NB4 (cell line): ENCODE measurements at regions not wholly inside any gene's neighbourhood (a gene's known extent, or its start where the extent isn't known, plus 50 kb on each side); places are given as distances from the start of the nearest gene placed in this dataset.
"Not testable (repeated sequence)": the region's sequence is repeated elsewhere in the genome, so short reads cannot be mapped to it uniquely, and the experiment has no call there.

Experiments
- DNase-seq: peaks from one replicate; pipeline ENCODE4 v3.0.0; 2010; ENCODE audit warnings: low read depth
- H3K4me3 ChIP-seq: one replicate; pipeline ENCODE4 v1.5.1; 2011; ENCODE audit warnings: mild to moderate bottlenecking, low read depth, low read length, moderate library complexity
- MYC ChIP-seq: IDR thresholded peaks from 2 replicates; pipeline ENCODE4 v1.6.1; 2011; ENCODE audit warnings: low read depth, low read length
- POLR2A ChIP-seq: IDR thresholded peaks from 2 replicates; pipeline ENCODE4 v1.6.1; 2011; ENCODE audit warnings: mild to moderate bottlenecking; ENCODE audit not compliant: insufficient read length; ENCODE audit errors: extremely low read depth
- TF ChIP-seq, protein P1 (sequence below): IDR thresholded peaks from one replicate; pipeline ENCODE4 v1.5.1; 2012; ENCODE audit warnings: low read depth, low read length
- TF ChIP-seq, protein P2 (sequence below): IDR thresholded peaks from 2 replicates; pipeline ENCODE4 v1.6.1; 2011; ENCODE audit warnings: low read depth, low read length

DNA sequence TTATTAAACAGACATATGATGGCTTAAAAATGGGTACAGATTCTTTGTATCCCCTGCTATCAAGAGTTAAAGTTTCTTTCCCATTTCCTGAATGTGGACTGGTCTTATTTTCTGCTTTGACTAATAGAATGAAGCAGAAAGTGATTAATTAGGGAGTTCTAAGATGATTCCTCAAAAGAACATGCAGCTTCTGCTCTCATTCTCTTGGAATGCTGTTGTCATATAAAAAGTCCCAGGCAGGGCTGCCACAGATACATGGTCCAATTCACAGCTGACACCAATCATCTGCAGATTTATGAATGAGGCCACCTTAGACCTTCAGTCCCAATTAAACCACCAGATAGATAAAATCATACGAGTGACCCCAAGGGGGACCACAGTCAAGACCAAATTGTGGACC lies 844.5 kb upstream of the RAG2 start:
- TF ChIP-seq, protein P1, sequence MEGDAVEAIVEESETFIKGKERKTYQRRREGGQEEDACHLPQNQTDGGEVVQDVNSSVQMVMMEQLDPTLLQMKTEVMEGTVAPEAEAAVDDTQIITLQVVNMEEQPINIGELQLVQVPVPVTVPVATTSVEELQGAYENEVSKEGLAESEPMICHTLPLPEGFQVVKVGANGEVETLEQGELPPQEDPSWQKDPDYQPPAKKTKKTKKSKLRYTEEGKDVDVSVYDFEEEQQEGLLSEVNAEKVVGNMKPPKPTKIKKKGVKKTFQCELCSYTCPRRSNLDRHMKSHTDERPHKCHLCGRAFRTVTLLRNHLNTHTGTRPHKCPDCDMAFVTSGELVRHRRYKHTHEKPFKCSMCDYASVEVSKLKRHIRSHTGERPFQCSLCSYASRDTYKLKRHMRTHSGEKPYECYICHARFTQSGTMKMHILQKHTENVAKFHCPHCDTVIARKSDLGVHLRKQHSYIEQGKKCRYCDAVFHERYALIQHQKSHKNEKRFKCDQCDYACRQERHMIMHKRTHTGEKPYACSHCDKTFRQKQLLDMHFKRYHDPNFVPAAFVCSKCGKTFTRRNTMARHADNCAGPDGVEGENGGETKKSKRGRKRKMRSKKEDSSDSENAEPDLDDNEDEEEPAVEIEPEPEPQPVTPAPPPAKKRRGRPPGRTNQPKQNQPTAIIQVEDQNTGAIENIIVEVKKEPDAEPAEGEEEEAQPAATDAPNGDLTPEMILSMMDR = no peak
- no peak for TF ChIP-seq POLR2A
- TF ChIP-seq MYC = no peak
- TF ChIP-seq, protein P2, sequence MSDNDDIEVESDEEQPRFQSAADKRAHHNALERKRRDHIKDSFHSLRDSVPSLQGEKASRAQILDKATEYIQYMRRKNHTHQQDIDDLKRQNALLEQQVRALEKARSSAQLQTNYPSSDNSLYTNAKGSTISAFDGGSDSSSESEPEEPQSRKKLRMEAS = no peak
- H3K4me3 ChIP-seq = no peak overlapping the region
- no peak for DNase-seq

DNA sequence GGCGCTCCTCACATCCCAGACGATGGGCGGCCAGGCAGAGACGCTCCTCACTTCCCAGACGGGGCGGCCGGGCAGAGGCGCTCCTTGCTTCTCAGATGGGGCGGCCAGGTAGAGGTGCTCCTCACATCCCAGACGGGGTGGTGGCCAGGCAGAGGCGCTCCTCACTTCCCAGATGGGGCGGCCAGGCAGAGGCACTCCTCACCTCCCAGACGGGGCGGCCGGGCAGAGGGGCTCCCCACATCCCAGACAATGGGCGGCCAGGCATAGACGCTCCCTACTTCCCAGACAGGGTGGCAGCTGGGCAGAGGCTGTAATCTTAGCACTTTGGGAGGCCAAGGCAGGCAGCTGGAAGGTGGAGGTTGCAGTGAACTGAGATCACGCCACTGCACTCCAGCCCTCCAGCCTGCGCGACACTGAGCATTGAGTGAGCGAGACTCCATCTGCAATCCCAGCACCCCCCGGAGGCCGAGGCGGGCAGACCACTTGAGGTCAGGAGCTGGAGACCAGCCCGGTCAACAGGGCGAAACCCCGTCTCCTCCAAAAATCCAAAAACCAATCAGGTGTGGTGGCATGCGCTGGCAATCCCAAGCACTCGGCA lies 833.7 kb upstream of the RAG2 start:
- H3K4me3 ChIP-seq, DNase-seq: not testable (repeated sequence)

DNA sequence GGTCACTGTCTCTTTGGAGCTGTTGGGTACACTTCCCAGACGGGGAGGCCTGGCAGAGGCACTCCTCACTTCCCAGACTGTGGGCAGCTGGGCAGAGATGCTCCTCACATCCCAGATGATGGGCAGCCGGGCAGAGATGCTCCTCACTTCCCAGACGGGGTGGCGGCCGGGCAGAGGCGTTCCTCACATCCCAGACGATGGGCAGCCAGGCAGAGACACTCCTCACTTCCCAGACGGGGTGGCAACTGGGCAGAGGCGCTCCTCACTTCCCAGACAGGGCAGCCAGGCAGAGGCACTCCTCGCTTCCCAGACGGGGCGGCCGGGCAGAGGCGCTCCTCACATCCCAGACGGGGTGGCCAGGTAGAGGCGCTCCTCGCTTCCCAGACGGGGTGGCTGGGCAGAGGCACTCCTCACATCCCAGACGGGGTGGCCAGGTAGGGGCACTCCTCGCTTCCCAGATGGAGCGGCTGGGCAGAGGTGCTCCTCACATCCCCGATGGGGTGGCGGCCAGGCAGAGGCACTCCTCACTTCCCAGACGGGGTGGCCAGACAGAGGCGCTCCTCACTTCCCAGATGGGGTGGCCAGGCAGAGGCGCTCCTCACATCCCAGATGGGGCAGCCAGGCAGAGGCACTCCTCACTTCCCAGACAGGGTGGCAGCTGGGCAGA lies 833.1 kb upstream of the RAG2 start:
- not testable (repeated sequence) for H3K4me3 ChIP-seq, DNase-seq

DNA sequence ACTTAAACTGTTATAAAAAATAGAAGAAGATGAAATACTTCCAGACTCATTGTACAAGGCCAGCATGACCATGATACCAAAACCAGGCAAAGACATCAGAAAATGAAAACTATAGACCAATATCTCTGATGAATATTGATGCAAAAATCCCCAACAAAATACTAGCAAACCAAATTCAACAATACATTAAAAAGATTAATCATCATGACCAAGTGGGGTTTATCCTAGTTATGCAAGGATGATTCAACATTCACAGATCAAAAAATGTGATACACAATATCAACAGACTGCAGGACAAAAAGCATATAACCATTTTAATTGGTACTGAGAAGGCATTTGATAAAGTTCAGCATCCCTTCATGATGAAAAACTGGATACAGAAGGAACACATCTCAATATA lies 824.5 kb upstream of the RAG2 start:
- DNase-seq = no peak
- TF ChIP-seq, protein P1 = no peak
- TF ChIP-seq POLR2A (no peak), MYC (no peak)
- TF ChIP-seq, protein P2 = no peak
- H3K4me3 ChIP-seq = no peak overlapping the region

DNA sequence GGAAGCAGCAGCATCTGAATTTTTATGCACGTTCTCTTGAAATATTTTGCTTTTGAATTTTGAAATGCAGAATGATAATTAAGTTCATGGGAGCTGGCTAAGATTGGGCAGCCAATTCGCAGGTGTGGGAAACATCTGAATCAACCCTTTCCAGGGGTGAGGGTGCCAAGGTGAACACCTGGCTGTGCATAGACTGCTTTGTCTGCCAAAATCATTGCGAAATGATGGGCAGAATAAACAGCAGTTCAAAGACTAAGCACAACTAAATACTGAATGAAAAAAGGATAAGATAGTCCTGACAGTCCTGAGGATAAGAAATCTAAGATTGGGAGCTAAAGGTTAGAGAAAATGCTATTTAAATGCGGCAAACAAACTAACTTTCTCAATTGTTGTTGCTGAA lies 813.3 kb upstream of the RAG2 start:
- no peak overlapping the region for H3K4me3 ChIP-seq
- no peak for DNase-seq
- TF ChIP-seq MYC = no peak
- TF ChIP-seq POLR2A = no peak
- TF ChIP-seq, protein P2 = no peak

DNA sequence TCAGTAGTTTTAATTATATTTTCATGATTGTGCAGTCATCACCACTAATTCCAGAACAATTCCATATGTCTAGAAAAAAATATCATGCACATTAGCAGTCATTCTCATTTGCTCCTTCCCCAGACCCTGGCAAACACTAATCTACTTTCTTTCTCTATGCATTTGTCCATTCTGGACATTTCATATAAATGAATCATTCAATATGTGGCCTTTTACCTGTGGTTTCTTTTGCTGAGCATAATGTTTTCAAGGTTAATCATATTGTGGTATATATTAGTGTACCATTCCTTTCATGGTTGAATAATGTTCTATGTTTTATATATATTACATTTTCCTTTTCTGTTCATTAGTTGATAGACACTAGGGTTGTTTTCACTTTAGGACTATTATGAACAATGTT lies 811.1 kb upstream of the RAG2 start:
- DNase-seq = no peak
- TF ChIP-seq MYC (no peak), POLR2A (no peak)
- TF ChIP-seq, protein P2 = no peak
- TF ChIP-seq, protein P1 = no peak
- no peak overlapping the region for H3K4me3 ChIP-seq

DNA sequence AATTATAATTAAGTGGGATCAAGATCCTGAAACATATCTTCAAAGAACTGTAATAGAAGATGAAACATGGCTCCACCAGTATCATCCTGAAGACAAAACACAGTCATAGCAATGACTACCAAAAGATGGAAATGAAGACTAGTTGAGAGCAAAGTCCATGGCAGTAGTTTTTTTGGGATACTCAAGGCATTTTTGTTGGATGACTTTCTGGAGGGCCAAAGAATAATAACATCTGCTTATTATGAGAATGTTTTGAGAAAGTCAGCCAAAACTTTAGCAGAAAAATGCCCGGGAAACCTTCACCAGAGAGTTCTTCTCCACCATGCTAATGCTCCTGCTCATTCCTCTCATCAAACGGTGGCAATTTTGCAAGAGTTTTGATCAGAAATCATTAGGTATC lies 809.4 kb upstream of the RAG2 start:
- TF ChIP-seq, protein P2 = no peak
- TF ChIP-seq MYC (no peak), POLR2A (no peak)
- TF ChIP-seq, protein P1 = no peak
- no peak for DNase-seq
- H3K4me3 ChIP-seq = no peak overlapping the region
